ENCODE measurements at regions not wholly inside any gene's neighbourhood (a gene's known extent, or its start where the extent isn't known, plus 50 kb on each side); places are given as distances from the start of the nearest gene placed in this dataset.

- no peak for TF ChIP-seq MAX (IDR thresholded peaks at IDR 0.05; ENCODE audit: low read depth, low read length)
- TF ChIP-seq MYC (IDR thresholded peaks at IDR 0.05; ENCODE audit: low read depth, low read length): no peak
- TF ChIP-seq CTCF (IDR thresholded peaks at IDR 0.05; ENCODE audit: low read depth, low read length): no peak
- no peak for TF ChIP-seq POLR2A (IDR thresholded peaks at IDR 0.05; ENCODE audit: extremely low read depth, insufficient read length)
- H3K4me3 ChIP-seq (ENCODE audit: low read depth, low read length): no peak overlapping the region
- DNase-seq (ENCODE audit: low read depth): no peak
Measured at GRCh38 chr1:218664385-218665170, 319.4 kb downstream of the TGFB2 start.

- TF ChIP-seq CTCF (IDR thresholded peaks at IDR 0.05; ENCODE audit: low read depth, low read length) (no peak), POLR2A (IDR thresholded peaks at IDR 0.05; ENCODE audit: extremely low read depth, insufficient read length) (no peak), MYC (IDR thresholded peaks at IDR 0.05; ENCODE audit: low read depth, low read length) (no peak), MAX (IDR thresholded peaks at IDR 0.05; ENCODE audit: low read depth, low read length) (no peak)
- H3K4me3 ChIP-seq (ENCODE audit: low read depth, low read length): no peak overlapping the region
- no peak for DNase-seq (ENCODE audit: low read depth)
Measured at GRCh38 chr1:218665221-218665620, 320.1 kb downstream of the TGFB2 start.

- H3K4me3 ChIP-seq (ENCODE audit: low read depth, low read length): no peak overlapping the region
- TF ChIP-seq CTCF (IDR thresholded peaks at IDR 0.05; ENCODE audit: low read depth, low read length) (no peak), MAX (IDR thresholded peaks at IDR 0.05; ENCODE audit: low read depth, low read length) (no peak), POLR2A (IDR thresholded peaks at IDR 0.05; ENCODE audit: extremely low read depth, insufficient read length) (no peak), MYC (IDR thresholded peaks at IDR 0.05; ENCODE audit: low read depth, low read length) (no peak)
Measured at GRCh38 chr1:218666263-218666662, 321.1 kb downstream of the TGFB2 start.

GRCh38 chr1:218667781-218668516, 322.8 kb downstream of the TGFB2 start:
- H3K4me3 ChIP-seq (ENCODE audit: low read depth, low read length): no peak overlapping the region
- no peak for DNase-seq (ENCODE audit: low read depth)
- TF ChIP-seq MAX (IDR thresholded peaks at IDR 0.05; ENCODE audit: low read depth, low read length): no peak
- TF ChIP-seq MYC (IDR thresholded peaks at IDR 0.05; ENCODE audit: low read depth, low read length): no peak
- no peak for TF ChIP-seq POLR2A (IDR thresholded peaks at IDR 0.05; ENCODE audit: extremely low read depth, insufficient read length)
- no peak for TF ChIP-seq CTCF (IDR thresholded peaks at IDR 0.05; ENCODE audit: low read depth, low read length)

More at GRCh38 chr1:218666263-218666662, 321.1 kb downstream of the TGFB2 start:
- no peak for DNase-seq (ENCODE audit: low read depth)

- DNase-seq (ENCODE audit: low read depth): no peak
- TF ChIP-seq MYC (IDR thresholded peaks at IDR 0.05; ENCODE audit: low read depth, low read length) (no peak), MAX (IDR thresholded peaks at IDR 0.05; ENCODE audit: low read depth, low read length) (no peak), POLR2A (IDR thresholded peaks at IDR 0.05; ENCODE audit: extremely low read depth, insufficient read length) (no peak), CTCF (IDR thresholded peaks at IDR 0.05; ENCODE audit: low read depth, low read length) (no peak)
- no peak overlapping the region for H3K4me3 ChIP-seq (ENCODE audit: low read depth, low read length)
Measured at GRCh38 chr1:218669431-218669830, 324.3 kb downstream of the TGFB2 start.

Measured in NB4 (cell line).